Mononuclear cell (primary cell): ENCODE measurements at regions not wholly inside any gene's neighbourhood (a gene's known extent, or its start where the extent isn't known, plus 50 kb on each side); places are given as distances from the start of the nearest gene placed in this dataset.

Source experiments
- H3K27me3 ChIP-seq: 2 replicates; pipeline ENCODE4 v1.6.0; 2011; ENCODE audit warnings: low read length, control low read depth; ENCODE audit not compliant: insufficient read depth
- H3K4me1 ChIP-seq: 2 replicates; pipeline ENCODE4 v1.5.1; 2011; ENCODE audit warnings: mild to moderate bottlenecking, low read length, control low read depth; ENCODE audit not compliant: insufficient read depth
- H3K4me3 ChIP-seq: 2 replicates; pipeline ENCODE4 v1.5.1; 2011; ENCODE audit warnings: mild to moderate bottlenecking, low read length, moderate library complexity
- H3K9me3 ChIP-seq: 2 replicates; pipeline ENCODE4 v1.5.1; 2011; ENCODE audit warnings: low read depth, mild to moderate bottlenecking, control low read depth, low read length

- H3K9me3 ChIP-seq = no peaks in the 10 kb centered on the region
- H3K27me3 ChIP-seq = no peaks in the 10 kb centered on the region
- H3K4me1 ChIP-seq = no peaks in the 10 kb centered on the region
- no peak overlapping the region for H3K4me3 ChIP-seq
Observed at GRCh38 chr16:86086471-86086870, 187.5 kb downstream of the IRF8 start.

DNA sequence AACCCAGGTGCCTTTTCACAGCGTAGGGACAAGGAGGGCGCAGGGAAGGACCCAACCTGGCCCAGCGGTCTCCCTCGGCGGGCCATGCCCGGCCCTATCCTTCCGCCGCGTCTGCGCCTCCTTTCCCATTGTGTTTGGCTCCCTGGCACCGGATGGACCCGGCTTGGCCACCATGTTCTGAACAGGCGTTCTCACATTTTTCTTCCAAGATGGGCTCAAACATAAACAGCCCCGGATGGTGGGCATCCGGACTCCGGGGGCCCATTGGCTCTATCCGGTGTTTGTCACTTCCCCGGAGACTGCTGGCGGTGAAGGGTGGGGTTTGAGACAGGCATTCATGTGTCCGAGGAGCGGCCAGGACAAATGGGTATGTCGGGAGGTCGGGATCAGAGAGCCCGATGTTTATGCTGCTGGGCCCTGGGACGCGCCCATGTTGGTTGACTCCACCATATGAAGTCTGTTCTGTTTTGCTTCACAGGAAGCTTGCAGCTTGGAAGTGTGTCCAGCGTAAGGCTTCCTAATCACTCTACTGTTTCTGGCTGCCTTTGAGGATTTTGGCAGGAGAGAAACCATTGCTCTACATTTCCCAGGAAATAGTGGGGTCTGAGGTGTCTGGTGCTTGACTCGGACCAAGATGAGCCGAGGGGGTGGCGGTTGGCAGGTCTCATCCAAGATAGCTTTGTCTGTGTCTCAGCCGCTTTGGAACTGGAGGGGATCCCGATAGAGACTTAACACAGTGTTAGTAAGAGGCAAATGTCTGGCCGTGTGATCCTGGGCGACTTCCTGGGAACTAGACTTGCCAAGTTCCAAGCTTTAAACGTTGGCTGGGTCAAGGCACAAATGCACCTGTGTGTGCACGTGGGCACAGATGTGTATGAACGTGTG, 188.3 kb downstream of the IRF8 start:
- Histone ChIP-seq H3K4me3 (no peak overlapping the region), H3K4me1 (no peaks in the 10 kb centered on the region), H3K27me3 (no peaks in the 10 kb centered on the region), H3K9me3 (no peaks in the 10 kb centered on the region)

GRCh38 chr16:86087896-86088230, 188.9 kb downstream of the IRF8 start:
- no peaks in the 10 kb centered on the region for H3K9me3 ChIP-seq
- no peak overlapping the region for H3K4me3 ChIP-seq
- H3K27me3 ChIP-seq = no peaks in the 10 kb centered on the region
- H3K4me1 ChIP-seq = no peaks in the 10 kb centered on the region

GRCh38 chr16:86088287-86088686, 189.3 kb downstream of the IRF8 start:
- Histone ChIP-seq H3K27me3 (no peaks in the 10 kb centered on the region), H3K4me3 (no peak overlapping the region), H3K9me3 (no peaks in the 10 kb centered on the region), H3K4me1 (no peaks in the 10 kb centered on the region)

DNA sequence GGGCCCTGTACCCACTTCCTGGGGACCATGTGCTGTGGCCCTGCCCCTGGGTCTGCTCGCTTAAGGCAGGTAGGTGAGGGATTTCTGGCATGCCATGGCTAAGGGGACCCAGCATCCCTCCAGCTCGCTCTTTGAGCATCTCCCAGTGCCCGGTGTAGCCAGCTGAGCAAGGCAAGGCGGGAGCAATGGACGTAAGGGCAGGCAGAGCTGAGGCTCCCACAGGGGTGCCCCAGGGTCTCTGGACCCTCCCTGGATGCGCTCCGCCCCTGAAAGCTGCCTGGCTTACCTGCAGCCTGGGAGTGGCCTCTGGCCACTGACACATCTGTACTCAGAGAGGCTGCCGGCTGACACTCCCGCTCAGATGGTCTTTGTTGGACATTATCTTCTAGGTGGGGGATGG, 189.9 kb downstream of the IRF8 start:
- H3K4me3 ChIP-seq = no peak overlapping the region
- H3K4me1 ChIP-seq = no peaks in the 10 kb centered on the region
- H3K27me3 ChIP-seq = no peaks in the 10 kb centered on the region
- H3K9me3 ChIP-seq = no peaks in the 10 kb centered on the region

DNA sequence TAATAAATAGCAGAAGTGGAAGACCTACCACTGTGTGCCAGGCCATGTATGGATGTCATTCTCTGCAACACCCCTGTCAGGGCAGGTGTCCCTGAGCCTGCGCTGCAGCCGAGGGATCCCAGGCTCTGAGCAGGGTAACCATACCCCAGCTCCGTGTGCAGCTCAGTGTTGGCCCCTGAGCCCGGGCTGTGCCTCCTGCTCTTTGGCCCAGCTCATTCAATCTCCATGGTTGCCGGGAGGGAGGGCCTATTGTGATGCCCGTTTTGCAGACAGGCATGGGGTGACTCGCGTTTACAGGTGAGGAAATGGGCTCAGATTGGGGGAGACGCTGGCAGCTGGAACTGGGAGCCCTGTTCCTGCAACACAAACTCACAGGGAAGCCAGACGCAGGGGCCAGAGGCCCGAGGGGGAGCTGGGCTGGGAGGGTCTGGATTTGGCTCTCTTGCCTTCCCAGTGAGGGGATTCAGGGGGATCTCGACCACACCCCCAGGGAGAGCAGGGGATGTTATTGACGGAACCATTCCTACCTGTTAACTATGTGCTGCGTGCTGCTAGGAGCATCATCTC, 190.5 kb downstream of the IRF8 start:
- no peaks in the 10 kb centered on the region for H3K9me3 ChIP-seq
- no peaks in the 10 kb centered on the region for H3K27me3 ChIP-seq
- no peaks in the 10 kb centered on the region for H3K4me1 ChIP-seq
- H3K4me3 ChIP-seq = no peak overlapping the region

DNA sequence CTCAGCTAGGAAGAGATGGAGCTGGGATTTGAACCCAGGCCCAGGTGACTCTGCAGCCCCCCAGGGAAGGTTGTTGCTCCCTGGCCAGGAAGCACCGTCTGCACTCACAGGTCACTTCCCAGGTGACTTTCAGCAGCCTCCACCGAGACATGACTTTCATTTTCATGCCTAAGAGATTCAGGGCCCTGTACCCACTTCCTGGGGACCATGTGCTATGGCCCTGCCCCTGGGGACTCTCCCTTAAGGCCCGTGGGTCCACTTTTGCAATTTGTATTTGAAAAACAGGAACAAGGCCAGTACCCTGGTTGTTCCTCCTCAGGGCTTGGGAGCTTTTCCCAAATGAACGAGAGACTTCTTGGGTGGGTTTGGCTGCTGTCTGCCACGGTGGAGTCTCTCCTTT, 191.0 kb downstream of the IRF8 start:
- no peaks in the 10 kb centered on the region for H3K4me1 ChIP-seq

GRCh38 chr16:86090461-86091170, 191.7 kb downstream of the IRF8 start:
- Histone ChIP-seq H3K27me3 (no peaks in the 10 kb centered on the region), H3K9me3 (no peaks in the 10 kb centered on the region), H3K4me3 (no peak overlapping the region), H3K4me1 (no peaks in the 10 kb centered on the region)

More for the DNA sequence above, 191.0 kb downstream of the IRF8 start:
- no peaks in the 10 kb centered on the region for H3K27me3 ChIP-seq
- no peaks in the 10 kb centered on the region for H3K9me3 ChIP-seq
- no peak overlapping the region for H3K4me3 ChIP-seq

- Histone ChIP-seq H3K4me3 (no peak overlapping the region), H3K27me3 (no peaks in the 10 kb centered on the region), H3K4me1 (no peaks in the 10 kb centered on the region), H3K9me3 (no peaks in the 10 kb centered on the region)
Observed at GRCh38 chr16:86091976-86092375, 193.0 kb downstream of the IRF8 start.

GRCh38 chr16:86092586-86093480, 193.9 kb downstream of the IRF8 start:
- H3K27me3 ChIP-seq = no peaks in the 10 kb centered on the region
- H3K4me1 ChIP-seq = no peaks in the 10 kb centered on the region
- no peaks in the 10 kb centered on the region for H3K9me3 ChIP-seq
- no peak overlapping the region for H3K4me3 ChIP-seq

DNA sequence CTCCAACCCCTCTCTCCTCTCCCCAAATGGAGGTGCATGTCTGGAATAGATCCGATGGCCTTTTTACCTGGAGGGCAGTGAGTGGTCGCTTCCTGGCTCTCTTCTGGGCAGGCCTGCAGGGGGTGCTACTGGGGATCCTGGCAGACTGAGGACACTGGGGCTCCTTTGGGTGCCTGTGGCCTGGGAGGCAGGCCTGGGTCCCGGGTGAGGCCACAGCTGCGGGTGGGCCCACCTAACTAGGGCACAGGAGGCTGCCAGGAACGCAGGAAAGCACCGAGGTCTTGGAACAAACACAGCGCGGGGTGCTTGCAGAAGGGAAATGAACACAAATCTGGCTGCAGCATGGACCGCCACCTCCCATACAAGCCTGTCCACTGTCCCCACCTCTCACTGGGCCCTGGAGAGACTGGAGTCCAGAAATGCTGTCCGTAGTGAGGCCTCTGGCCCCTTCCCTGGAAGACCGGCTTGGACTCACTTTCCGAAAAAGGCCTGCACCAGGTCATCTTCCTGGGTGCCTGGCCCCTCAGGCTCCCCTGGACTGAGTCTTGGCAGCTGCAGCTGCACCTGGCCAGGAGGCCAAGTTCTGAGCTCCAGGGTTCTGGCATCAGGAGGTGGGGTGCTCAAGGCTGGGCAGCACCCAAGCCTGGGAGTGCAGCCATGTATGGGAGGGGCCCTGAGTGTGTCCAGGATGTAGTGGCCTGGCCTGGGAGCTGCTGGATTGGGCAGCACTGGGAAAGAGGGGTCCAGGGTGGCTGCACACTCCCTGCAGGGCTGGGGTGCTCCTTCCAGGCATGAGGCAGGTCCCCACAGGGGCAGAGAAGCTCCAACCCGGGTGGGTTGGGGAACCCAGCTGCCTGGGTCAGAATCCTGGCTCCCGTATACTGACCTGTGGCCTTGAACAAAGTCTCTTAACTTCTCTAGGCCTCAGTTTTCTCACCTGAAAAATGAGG, 195.1 kb downstream of the IRF8 start:
- Histone ChIP-seq H3K9me3 (no peaks in the 10 kb centered on the region), H3K4me1 (no peaks in the 10 kb centered on the region), H3K27me3 (no peaks in the 10 kb centered on the region), H3K4me3 (no peak overlapping the region)

- peaks cover under 1% of the 10 kb centered on the region for H3K27me3 ChIP-seq
Observed at GRCh38 chr16:86095131-86095752, 196.3 kb downstream of the IRF8 start.

DNA sequence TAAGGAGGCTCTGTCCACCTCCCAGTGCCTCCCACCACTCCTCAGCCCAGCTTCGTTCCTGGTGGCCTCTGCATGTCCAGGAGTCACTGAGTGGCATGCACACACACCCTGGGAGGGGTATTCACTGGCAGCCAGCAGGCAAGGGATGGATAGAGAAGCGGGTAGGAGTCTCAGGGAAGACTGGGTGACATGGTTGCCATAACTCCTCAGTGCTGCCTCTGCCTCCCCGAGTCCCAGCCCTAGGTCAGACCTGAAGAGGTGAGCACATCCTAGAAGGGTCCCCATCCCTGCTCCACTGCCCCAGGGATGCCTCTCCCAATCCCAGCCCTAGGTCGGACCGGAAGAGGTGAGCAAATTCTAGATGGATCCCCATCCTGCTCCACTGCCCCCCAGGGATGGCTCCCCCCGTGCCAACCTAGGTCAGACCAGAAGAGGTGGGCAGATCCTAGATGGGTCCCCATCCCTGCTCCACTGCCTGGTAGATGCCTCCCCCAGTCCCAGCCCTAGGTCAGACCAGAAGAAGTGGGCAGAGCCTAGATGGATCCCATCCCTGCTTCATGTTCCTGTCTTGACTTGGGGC, 197.0 kb downstream of the IRF8 start:
- peaks cover 3% of the 10 kb centered on the region for H3K27me3 ChIP-seq
- H3K4me3 ChIP-seq = no peak overlapping the region
- H3K9me3 ChIP-seq = no peaks in the 10 kb centered on the region
- H3K4me1 ChIP-seq = no peaks in the 10 kb centered on the region

More at GRCh38 chr16:86095131-86095752, 196.3 kb downstream of the IRF8 start:
- Histone ChIP-seq H3K9me3 (no peaks in the 10 kb centered on the region), H3K4me3 (no peak overlapping the region), H3K4me1 (no peaks in the 10 kb centered on the region)
